ENCODE measurements at regions not wholly inside any gene's neighbourhood (a gene's known extent, or its start where the extent isn't known, plus 50 kb on each side); places are given as distances from the start of the nearest gene placed in this dataset.
"Not testable (repeated sequence)": the region's sequence is repeated elsewhere in the genome, so short reads cannot be mapped to it uniquely, and the experiment has no call there.

GRCh38 chr2:194562329-194562728 is 1094.7 kb upstream of the SLC39A10 start:
- ChIA-PET POLR2A (no interaction called here), CTCF (no interaction called here)

GRCh38 chr2:194559964-194560363 is 1097.1 kb upstream of the SLC39A10 start:
- POLR2A ChIA-PET: no interaction called here
- CTCF ChIA-PET: no interaction called here

- POLR2A ChIA-PET: interaction anchor here (0.6 kb wide), 1 partner anchor 1212 kb away, joined by 6 read pairs; no protein-coding TSS in a partner anchor
These were observed 1097.5 kb upstream of the SLC39A10 start for GRCh38 chr2:194559523-194559922.

GRCh38 chr2:194557993-194558392 is 1099.0 kb upstream of the SLC39A10 start:
- ChIA-PET POLR2A (no interaction called here), CTCF (no interaction called here)

More at GRCh38 chr2:194559523-194559922, 1097.5 kb upstream of the SLC39A10 start:
- CTCF ChIA-PET: no interaction called here

DNA sequence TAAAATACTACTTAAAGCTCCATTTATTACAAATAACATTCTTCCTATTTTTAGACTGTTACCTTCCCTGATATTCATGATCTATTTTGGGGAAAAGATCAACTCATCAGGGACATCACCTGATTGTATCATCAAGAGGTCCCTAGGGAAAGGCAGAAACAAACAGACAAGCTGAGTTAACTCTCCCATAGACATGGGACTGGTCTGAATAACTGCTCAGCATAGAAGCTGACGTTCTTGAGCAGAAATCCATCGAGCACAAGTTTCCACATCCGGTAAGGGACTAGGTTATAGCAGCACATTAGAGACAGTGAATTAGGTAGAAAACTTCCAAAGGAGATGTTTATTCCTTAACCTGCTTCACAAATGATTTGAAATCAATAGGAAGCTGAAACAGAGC is 1100.4 kb upstream of the SLC39A10 start:
- POLR2A ChIA-PET: no interaction called here
- CTCF ChIA-PET: no interaction called here

GRCh38 chr2:194553980-194554379 is 1103.0 kb upstream of the SLC39A10 start:
- ChIA-PET CTCF (no interaction called here), POLR2A (no interaction called here)

- POLR2A ChIA-PET: no interaction called here
- CTCF ChIA-PET: no interaction called here
These were observed 1106.3 kb upstream of the SLC39A10 start for GRCh38 chr2:194550702-194551101.

DNA sequence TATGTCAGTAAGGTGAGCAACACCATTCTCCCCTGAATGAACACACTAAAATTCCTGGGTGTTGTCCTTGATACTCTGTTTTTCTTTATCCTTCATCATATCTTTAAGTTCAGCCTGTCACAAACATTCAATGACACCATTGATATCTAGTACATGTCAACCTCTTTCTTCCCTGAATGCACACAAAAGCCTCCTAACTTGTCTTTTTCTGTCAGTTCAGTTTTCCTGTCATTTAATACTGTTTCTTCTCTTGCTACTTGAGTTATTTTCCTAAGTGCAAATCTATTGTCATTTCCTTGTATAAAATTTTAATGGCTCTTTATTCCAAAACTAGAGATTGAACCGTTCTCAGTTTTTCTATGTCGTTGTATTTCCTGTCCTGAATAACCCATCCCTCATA is 1107.6 kb upstream of the SLC39A10 start:
- CTCF ChIA-PET: no interaction called here
- POLR2A ChIA-PET: no interaction called here

- ChIA-PET CTCF (no interaction called here), POLR2A (no interaction called here)
These were observed 1111.0 kb upstream of the SLC39A10 start for GRCh38 chr2:194545978-194546377.

DNA sequence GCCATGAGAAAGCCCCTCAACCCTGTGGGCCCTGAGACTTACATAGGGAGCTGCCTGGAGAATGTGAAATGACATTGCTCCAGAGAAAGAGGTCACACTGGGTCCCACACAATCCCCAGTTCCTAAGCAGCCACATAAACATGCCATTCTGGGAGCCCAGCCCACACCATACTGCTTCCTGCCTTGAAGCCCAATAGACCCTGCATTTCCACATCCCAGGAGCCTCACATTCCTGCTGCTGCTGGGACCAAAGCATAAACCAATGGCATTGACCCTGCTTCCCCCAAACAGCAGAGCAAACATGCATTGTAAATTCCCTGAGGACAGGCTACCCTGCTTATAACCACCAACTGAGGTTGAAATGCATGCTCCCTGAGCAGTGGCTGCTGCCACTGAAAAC is 1117.6 kb upstream of the SLC39A10 start:
- POLR2A ChIA-PET: no interaction called here
- CTCF ChIA-PET: no interaction called here

GRCh38 chr2:194526121-194526520 is 1130.9 kb upstream of the SLC39A10 start:
- ChIA-PET POLR2A (no interaction called here), CTCF (no interaction called here)

GRCh38 chr2:194514281-194514680 is 1142.7 kb upstream of the SLC39A10 start:
- CTCF ChIA-PET: no interaction called here
- POLR2A ChIA-PET: no interaction called here

GRCh38 chr2:194511070-194511469 is 1146.0 kb upstream of the SLC39A10 start:
- CTCF ChIA-PET, POLR2A ChIA-PET: not testable (repeated sequence)

DNA sequence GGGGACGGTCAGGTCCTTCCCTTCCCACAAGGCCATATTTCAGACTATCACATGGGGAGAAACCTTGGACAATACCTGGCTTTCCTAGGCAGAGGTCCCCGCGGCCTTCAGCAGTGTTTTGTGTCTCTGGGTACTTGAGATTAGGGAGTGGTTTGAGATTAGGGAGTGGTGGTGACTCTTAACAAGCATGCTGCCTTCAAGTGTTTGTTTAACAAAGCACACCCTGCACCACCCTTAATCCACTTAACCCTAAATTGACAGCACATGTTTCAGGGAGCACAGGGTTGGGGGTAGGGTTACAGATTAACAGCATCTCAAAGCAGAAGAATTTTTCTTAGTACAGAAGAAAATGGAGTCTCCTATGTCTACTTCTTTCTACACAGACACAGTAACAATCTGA is 1152.2 kb upstream of the SLC39A10 start:
- POLR2A ChIA-PET, CTCF ChIA-PET: not testable (repeated sequence)

GRCh38 chr2:194495046-194495445 is 1162.0 kb upstream of the SLC39A10 start:
- POLR2A ChIA-PET: no interaction called here

DNA sequence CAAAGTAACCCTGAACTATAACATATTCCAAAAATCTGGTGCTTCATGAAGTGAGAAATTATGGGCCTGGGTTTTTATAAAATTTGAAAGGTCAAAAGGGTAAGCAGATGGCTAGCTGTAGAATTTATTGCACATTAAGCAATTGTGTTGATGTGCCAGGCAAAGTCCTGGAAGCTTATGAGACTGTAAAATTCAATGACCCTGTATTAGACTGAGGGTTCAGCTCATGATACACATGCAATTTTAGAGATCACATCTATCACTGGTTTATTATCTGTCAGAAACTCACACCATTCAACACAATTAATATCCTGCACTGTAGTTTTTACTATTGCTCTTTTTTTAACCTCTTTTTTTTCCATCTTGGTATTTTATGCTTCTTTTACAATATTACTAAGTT is 1162.6 kb upstream of the SLC39A10 start:
- CTCF ChIA-PET: no interaction called here
- POLR2A ChIA-PET: no interaction called here

More at GRCh38 chr2:194495046-194495445, 1162.0 kb upstream of the SLC39A10 start:
- CTCF ChIA-PET: no interaction called here

DNA sequence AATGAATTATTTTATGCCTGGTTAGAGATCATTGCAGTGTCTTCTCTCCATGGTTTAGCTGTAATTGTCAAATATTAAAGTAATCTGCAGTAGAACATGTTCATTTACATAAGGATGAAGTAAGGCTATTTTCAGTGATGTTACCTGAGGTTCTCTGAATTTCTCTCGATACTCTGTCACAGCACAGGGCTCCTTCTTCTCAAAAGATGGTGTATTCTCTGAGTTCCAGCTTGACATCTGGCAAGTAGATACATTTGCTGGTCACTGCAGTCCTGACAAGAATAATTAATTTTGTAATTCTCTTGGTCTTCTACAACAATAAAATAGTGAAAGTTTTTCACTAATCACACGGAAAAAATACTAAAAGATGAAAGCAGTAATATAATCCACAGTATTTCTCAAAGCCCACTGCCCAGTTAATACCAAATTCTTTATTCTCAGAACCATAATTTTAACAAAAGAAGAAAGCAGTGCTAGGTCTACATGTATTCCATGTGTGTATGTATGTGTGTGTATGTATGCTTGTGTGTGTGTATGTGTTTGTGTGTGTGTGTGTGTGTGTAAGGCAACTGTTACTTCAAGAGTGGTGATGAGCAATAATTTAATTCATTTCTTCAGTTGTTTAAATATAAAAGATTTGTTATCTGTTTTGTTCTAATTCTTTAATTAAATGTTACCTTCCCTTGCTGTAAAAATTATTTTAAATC is 1165.5 kb upstream of the SLC39A10 start:
- POLR2A ChIA-PET: no interaction called here
- CTCF ChIA-PET: no interaction called here

DNA sequence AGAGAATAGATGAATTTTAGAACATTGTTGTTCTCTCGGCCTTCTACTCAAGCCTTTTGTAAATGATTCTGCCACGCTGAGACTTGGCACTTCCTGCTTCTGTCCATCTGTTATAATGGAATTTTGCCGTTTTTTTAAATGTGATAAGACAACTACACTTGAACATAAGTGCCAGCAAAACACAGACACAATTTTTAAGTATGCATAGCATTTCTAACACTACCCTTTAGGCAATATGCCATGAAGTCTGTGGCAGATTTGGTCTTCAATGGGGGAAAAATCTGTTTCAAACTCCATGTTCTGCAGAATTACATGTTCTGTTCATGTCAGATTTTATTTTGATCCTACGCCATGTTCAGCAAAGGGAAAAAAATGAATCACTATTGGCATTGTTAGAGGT is 1170.7 kb upstream of the SLC39A10 start:
- ChIA-PET CTCF (no interaction called here), POLR2A (no interaction called here)

DNA sequence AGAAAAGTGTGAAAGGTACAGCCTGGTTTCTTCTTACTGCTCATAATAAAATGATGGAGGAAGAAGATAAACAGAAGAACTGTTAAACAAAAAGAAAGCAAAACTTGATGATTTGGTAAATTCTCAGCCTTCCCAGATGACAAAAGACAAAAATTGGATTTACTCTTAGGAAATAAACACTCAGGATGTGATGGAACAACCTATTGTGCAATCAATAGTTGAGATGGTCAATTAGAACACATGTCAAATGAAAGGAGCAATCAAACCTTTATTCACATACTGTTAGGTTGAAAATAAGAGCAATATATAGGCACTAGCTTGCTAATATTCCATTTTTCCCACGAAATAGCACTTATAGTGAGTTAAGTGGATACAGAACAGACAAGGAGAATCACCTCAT is 1174.0 kb upstream of the SLC39A10 start:
- ChIA-PET CTCF (no interaction called here), POLR2A (no interaction called here)

- ChIA-PET POLR2A (no interaction called here), CTCF (no interaction called here)
These were observed 1191.4 kb upstream of the SLC39A10 start for GRCh38 chr2:194465641-194466040.

DNA sequence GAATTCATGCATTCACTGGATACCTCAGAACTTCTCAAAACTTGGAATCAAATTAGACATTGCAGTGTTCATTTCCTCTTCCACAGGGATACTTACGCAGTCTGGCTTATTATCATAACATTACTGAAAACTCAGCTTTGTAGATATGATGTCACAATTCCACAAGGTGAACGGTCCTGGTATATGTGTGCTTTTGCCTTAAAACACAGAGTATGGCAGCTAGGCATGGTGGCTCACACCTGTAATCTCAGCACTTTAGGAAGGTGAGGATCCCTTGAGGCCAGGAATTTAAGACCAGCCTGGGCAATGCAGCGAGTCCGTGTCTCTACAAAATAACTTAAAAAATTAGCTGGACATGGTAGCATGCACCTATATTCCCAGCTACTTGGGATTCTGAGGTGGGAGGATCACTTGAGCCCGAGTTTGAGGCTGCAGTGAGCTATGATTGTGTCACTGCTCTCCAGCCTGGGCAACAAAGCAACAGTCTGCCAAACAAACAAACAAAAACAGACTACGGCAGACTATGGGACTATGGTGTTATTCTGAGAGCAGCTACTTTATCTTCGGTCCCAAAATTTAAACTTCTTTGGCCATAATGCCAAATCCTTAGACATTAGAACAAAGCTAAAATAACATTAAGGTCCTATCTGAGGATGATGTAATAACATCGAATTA is 1191.9 kb upstream of the SLC39A10 start:
- ChIA-PET CTCF (no interaction called here), POLR2A (no interaction called here)

GRCh38 chr2:194462883-194463282 is 1194.1 kb upstream of the SLC39A10 start:
- POLR2A ChIA-PET, CTCF ChIA-PET: not testable (repeated sequence)
